WI38 (cell line): ENCODE measurements at regions not wholly inside any gene's neighbourhood (a gene's known extent, or its start where the extent isn't known, plus 50 kb on each side); places are given as distances from the start of the nearest gene placed in this dataset.

Source experiments
- H3K4me3 ChIP-seq: 2 replicates; pipeline ENCODE4 v1.5.1; 2011; ENCODE audit warnings: low read depth, mild to moderate bottlenecking, control low read depth, low read length
- TF ChIP-seq, protein P1 (sequence below): IDR thresholded peaks from 2 replicates; pipeline ENCODE4 v1.5.1; 2012; ENCODE audit warnings: low read depth, mild to moderate bottlenecking, control low read depth, low read length

DNA sequence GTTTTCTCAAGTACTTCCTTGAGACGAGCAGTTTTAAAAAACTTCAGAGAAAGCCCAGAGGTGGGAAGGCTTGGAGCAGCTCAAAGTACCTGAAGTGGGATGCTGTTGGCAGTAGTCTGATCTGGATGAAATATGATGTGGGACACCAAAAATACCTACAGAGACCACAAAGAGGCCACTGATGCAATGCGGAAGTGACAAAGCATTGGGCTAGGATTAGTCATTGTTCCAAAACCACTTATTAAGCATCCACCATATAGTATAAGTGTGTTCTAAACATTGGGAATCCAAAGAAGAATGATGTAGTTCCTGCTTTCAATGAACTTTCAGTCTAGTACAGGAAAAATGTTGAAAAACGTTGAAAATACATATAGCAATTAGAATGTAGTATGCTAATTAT is 386.1 kb upstream of the CNKSR2 start:
- TF ChIP-seq, protein P1, sequence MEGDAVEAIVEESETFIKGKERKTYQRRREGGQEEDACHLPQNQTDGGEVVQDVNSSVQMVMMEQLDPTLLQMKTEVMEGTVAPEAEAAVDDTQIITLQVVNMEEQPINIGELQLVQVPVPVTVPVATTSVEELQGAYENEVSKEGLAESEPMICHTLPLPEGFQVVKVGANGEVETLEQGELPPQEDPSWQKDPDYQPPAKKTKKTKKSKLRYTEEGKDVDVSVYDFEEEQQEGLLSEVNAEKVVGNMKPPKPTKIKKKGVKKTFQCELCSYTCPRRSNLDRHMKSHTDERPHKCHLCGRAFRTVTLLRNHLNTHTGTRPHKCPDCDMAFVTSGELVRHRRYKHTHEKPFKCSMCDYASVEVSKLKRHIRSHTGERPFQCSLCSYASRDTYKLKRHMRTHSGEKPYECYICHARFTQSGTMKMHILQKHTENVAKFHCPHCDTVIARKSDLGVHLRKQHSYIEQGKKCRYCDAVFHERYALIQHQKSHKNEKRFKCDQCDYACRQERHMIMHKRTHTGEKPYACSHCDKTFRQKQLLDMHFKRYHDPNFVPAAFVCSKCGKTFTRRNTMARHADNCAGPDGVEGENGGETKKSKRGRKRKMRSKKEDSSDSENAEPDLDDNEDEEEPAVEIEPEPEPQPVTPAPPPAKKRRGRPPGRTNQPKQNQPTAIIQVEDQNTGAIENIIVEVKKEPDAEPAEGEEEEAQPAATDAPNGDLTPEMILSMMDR, result no peak
- H3K4me3 ChIP-seq, result no peak overlapping the region

DNA sequence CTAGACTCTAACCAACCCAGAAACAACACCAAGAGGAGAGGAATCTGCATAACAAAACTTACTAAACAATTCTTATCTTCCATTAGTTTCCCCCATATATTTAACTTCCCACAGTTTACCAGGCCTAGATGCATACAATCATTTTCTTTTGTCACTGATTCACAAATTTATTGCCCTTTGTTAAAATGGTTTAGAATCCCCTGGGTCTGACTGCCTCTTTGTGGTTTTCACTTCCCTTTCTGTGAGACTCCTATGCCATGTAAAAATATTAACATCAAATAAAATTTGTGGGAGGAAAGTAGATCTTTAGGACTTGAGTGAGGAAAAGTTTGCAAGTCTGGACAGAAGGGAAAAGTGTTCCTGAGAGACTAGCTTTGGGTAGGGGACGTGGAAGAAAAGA is 393.8 kb upstream of the CNKSR2 start:
- no peak overlapping the region for H3K4me3 ChIP-seq
- TF ChIP-seq, protein P1, result no peak

- TF ChIP-seq, protein P1, result no peak
Observed at GRCh38 chrX:20974326-20974725, 399.9 kb upstream of the CNKSR2 start.

DNA sequence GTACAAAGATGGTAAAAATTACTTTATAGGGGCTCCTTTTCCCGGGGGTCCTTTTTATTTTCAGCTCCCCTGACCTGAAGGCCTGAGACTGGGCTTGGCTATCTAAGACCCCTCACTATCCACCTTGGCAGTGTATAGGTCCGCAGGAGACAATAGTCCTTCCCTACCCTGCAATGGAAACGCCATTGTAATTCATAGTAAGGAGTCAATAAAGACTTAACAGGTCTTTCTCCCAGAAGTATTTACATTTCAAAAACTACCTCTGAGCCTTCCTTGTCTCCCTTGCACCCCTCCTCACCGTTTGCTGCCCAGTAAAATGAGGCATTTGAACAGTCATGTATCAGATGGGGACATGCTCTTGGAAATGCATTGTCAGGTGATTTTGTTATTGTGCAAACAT is 401.2 kb upstream of the CNKSR2 start:
- H3K4me3 ChIP-seq, result no peak overlapping the region
- TF ChIP-seq, protein P1, result no peak

More at GRCh38 chrX:20974326-20974725, 399.9 kb upstream of the CNKSR2 start:
- no peak overlapping the region for H3K4me3 ChIP-seq

DNA sequence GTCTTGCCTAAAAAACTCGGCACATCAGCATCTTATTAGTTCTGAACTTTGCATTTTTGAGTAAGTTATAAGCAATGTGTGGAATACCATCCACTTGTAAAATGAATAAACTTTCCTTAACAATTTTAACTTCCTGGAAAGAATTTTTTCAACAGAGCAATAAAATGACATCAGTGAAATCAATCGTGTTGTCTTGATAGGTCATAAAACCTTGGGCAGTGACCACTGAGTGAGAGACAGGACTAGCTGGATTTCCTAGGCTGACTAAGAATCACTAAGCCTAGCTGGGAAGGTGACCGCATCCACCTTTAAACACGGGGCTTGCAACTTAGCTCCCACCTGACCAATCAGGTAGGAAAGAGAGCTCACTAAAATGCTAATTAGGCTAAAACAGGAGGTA is 403.0 kb upstream of the CNKSR2 start:
- H3K4me3 ChIP-seq, result no peak overlapping the region
- TF ChIP-seq, protein P1, result no peak

DNA sequence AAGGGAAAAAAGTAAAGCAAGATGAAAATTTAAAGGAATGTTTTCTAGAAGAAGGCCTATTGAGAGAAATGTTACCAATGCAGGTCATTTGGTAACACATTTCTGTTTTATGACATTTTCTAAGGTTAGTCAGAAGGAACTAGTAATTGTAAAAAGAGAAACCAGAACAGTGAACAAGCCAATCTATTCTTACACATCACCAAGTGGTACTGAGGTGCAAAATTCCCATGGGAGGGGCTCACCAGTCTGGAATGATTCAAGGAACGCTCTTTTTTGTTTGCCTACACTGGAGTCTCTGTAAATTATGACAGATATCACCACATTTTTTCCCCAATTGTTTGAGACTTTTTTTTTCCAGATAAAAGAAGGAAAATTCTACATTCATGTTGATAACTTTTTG is 404.7 kb upstream of the CNKSR2 start:
- no peak overlapping the region for H3K4me3 ChIP-seq
- TF ChIP-seq, protein P1, result no peak

DNA sequence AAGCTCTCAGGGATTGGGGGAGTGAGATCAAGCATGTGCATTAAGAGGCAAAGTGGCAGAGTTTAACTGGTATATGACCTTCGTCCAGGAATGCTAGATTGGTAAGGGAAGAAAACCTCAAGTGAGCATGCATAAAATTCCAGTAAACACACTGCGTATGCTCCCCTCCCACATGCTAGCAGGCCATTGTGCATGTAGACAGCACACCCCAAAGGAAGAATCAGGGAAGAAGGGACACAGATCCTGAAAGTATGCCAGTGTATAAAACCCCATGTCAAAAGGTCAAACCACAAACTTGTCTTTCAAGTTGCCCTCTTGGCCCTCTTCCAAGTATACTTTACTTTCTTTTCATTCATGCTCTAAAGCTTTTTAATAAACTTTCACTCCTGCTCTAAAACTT is 405.2 kb upstream of the CNKSR2 start:
- TF ChIP-seq, protein P1, result no peak
- H3K4me3 ChIP-seq, result no peak overlapping the region
